CD4-positive, alpha-beta T cell treated with Interleukin-17A for 1 hour (primary cell): ENCODE measurements at regions not wholly inside any gene's neighbourhood (a gene's known extent, or its start where the extent isn't known, plus 50 kb on each side); places are given as distances from the start of the nearest gene placed in this dataset.

ENCODE experiments used
- DNase-seq: peaks from one replicate; pipeline ENCODE4 v3.0.0-alpha.2; 2020

GRCh38 chr5:132130918-132131715, 57.5 kb downstream of the CSF2 start:
- no peak for DNase-seq

GRCh38 chr5:132132138-132132537, 58.5 kb downstream of the CSF2 start:
- no peak for DNase-seq

- peak; percentile 55 for DNase-seq
Observed at GRCh38 chr5:132134384-132134783, 60.8 kb downstream of the CSF2 start.

DNA sequence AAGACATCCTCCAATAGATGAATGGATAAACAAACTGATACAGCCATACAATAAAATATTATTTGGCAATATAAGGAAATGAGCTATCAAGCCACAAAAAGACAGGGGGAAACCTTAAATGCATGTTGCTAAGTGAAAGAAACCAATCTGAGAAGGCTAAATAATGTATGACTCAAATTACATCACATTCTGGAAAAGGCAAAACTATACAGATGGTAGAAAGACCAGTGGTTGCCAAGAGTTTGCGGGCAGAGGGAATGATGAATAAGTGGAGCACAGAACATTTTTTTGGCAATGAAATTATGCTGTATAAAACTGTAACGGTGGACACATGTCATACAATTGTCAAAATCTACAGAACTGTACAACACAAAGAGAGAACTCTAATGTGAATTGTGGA, 63.3 kb downstream of the CSF2 start:
- DNase-seq, result no peak

GRCh38 chr5:132138260-132138659, 64.7 kb downstream of the CSF2 start:
- no peak for DNase-seq
